Endodermal cell (in vitro differentiated cells): ENCODE measurements at regions not wholly inside any gene's neighbourhood (a gene's known extent, or its start where the extent isn't known, plus 50 kb on each side); places are given as distances from the start of the nearest gene placed in this dataset.

Experiments used
- DNase-seq: peaks from one replicate; pipeline ENCODE4 v3.0.0-alpha.2; 2017
- H3K27ac ChIP-seq: 2 replicates; pipeline ENCODE4 v1.5.1; 2013; ENCODE audit warnings: mild to moderate bottlenecking, low read depth, low read length, moderate library complexity
- H3K27me3 ChIP-seq: 2 replicates; pipeline ENCODE4 v1.6.1; 2013; ENCODE audit warnings: mild to moderate bottlenecking, low read length, moderate library complexity; ENCODE audit not compliant: insufficient read depth, control insufficient read depth, poor library complexity, severe bottlenecking
- H3K36me3 ChIP-seq: 2 replicates; pipeline ENCODE4 v1.7.0; 2013; ENCODE audit warnings: mild to moderate bottlenecking, low read length, moderate library complexity; ENCODE audit not compliant: control insufficient read depth, insufficient read depth
- H3K4me1 ChIP-seq: one replicate; pipeline ENCODE4 v1.7.0; 2013; ENCODE audit warnings: low read length; ENCODE audit not compliant: control insufficient read depth, insufficient read depth
- H3K4me3 ChIP-seq: 2 replicates; pipeline ENCODE4 v1.5.1; 2013; ENCODE audit warnings: mild to moderate bottlenecking, low read length, moderate library complexity
- H3K9ac ChIP-seq: 2 replicates; pipeline ENCODE4 v1.6.1; 2013; ENCODE audit warnings: mild to moderate bottlenecking, low read length, moderate library complexity; ENCODE audit not compliant: poor library complexity, severe bottlenecking; ENCODE audit errors: extremely low read depth
- H3K9me3 ChIP-seq: 2 replicates; pipeline ENCODE4 v1.6.1; 2013; ENCODE audit warnings: mild to moderate bottlenecking, low read length, moderate library complexity; ENCODE audit not compliant: control insufficient read depth
- H3K27ac Mint-ChIP-seq: 2 replicates; pipeline ENCODE4 v1.8.0; 2020; ENCODE audit warnings: mixed read lengths
- H3K27me3 Mint-ChIP-seq: 2 replicates; pipeline ENCODE4 v1.8.0; 2021; ENCODE audit warnings: mild to moderate bottlenecking, mixed read lengths; ENCODE audit not compliant: insufficient read depth
- H3K36me3 Mint-ChIP-seq: 2 replicates; pipeline ENCODE4 v1.8.0; 2020; ENCODE audit warnings: low read depth, mixed read lengths
- H3K4me1 Mint-ChIP-seq: 2 replicates; pipeline ENCODE4 v1.8.0; 2020; ENCODE audit warnings: mixed read lengths
- H3K4me3 Mint-ChIP-seq: 2 replicates; pipeline ENCODE4 v1.8.0; 2020; ENCODE audit warnings: mild to moderate bottlenecking, moderate library complexity, mixed read lengths
- H3K9me3 Mint-ChIP-seq: 2 replicates; pipeline ENCODE4 v1.8.0; 2020; ENCODE audit warnings: mild to moderate bottlenecking, mixed read lengths
- WGBS, 2 experiments: methylation state at CpG; one replicate each; pipeline versions ENCODE4 v1.1.5 to v1.1.7; 2013; ENCODE audit warnings: missing lambda C conversion rate in 2 of 2, mixed read lengths in 1 of 2; ENCODE audit not compliant: insufficient coverage in 1 of 2, insufficient read length in 1 of 2; 5-methylcytosine and 5-hydroxymethylcytosine counted together
- TF ChIP-seq, protein P1 (sequence below): fragments of 200-600 bp; sonication (generic); conservative IDR thresholded peaks from 2 replicates; pipeline ENCODE4 v1.5.0; 2021; ENCODE audit warnings: antibody characterized with exemption, mild to moderate bottlenecking

DNA sequence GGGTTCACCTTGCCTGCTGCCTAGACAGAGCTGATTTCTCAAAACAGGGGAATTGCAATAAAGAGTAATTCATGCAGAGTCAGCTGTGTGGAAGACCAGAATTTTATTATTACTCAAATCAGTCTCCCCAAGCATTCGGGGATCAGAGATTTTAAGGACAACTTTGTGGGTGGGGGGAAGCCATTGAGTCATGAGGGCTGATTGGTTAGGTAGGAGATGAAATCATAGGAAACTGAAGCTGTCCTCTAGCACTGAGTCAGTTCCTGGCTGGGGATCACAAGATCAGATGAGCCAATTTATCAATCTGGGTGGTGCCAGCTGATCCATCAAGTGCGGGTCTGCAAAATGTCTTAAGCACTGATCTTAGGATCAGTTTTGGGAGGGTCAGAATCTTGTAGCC is 159.1 kb upstream of the MAP1B start:
- Mint-ChIP-seq H3K9me3 (peaks cover 46% of the 10 kb centered on the region), H3K27me3 (no peaks in the 10 kb centered on the region), H3K4me1 (peaks cover 10% of the 10 kb centered on the region), H3K27ac (no peak overlapping the region), H3K4me3 (no peak overlapping the region), H3K36me3 (no peaks in the 10 kb centered on the region)
- DNase-seq, result no peak
- peaks cover 6% of the 10 kb centered on the region for H3K9me3 ChIP-seq
- no peaks in the 10 kb centered on the region for H3K36me3 ChIP-seq
- no peaks in the 10 kb centered on the region for H3K27me3 ChIP-seq
- H3K4me1 ChIP-seq, result peaks cover 2% of the 10 kb centered on the region
- no peak overlapping the region for H3K27ac ChIP-seq
- H3K9ac ChIP-seq, result no peak overlapping the region
- no peak overlapping the region for H3K4me3 ChIP-seq
- WGBS, 2 experiments, result 92 to 93% methylated on average over 2 of the region's 2 CpGs
- TF ChIP-seq, protein P1, sequence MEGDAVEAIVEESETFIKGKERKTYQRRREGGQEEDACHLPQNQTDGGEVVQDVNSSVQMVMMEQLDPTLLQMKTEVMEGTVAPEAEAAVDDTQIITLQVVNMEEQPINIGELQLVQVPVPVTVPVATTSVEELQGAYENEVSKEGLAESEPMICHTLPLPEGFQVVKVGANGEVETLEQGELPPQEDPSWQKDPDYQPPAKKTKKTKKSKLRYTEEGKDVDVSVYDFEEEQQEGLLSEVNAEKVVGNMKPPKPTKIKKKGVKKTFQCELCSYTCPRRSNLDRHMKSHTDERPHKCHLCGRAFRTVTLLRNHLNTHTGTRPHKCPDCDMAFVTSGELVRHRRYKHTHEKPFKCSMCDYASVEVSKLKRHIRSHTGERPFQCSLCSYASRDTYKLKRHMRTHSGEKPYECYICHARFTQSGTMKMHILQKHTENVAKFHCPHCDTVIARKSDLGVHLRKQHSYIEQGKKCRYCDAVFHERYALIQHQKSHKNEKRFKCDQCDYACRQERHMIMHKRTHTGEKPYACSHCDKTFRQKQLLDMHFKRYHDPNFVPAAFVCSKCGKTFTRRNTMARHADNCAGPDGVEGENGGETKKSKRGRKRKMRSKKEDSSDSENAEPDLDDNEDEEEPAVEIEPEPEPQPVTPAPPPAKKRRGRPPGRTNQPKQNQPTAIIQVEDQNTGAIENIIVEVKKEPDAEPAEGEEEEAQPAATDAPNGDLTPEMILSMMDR, result no peak

DNA sequence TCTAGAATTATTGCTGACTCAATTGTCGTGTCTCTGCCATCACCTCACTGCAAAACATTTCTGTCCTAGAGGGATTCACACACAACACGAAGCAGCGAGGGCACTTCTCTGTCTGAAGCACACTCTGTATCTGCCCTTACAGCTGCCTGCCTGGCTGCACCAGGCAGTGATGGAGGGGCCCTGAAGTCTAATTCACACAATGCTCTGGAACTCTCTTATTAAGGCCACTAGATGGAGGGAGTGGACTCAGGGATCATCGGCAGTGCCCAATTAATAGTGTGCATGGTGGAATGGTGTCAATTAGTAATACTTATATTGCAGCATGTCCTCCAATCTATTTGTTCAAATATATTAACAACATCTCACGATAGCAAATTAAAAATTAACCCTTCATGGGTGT is 157.5 kb upstream of the MAP1B start:
- WGBS, 2 experiments, result 93 to 100% methylated on average over 2 to 5 of the region's 5 CpGs
- Mint-ChIP-seq H3K27me3 (no peaks in the 10 kb centered on the region), H3K27ac (no peak overlapping the region), H3K9me3 (peaks cover 46% of the 10 kb centered on the region), H3K4me1 (peaks cover 3% of the 10 kb centered on the region), H3K4me3 (no peak overlapping the region), H3K36me3 (no peaks in the 10 kb centered on the region)
- Histone ChIP-seq H3K36me3 (no peaks in the 10 kb centered on the region), H3K4me3 (no peak overlapping the region), H3K27ac (no peak overlapping the region), H3K4me1 (no peaks in the 10 kb centered on the region), H3K9ac (no peak overlapping the region), H3K9me3 (peaks cover 6% of the 10 kb centered on the region), H3K27me3 (no peaks in the 10 kb centered on the region)
- no peak for DNase-seq
- TF ChIP-seq, protein P1, result no peak

DNA sequence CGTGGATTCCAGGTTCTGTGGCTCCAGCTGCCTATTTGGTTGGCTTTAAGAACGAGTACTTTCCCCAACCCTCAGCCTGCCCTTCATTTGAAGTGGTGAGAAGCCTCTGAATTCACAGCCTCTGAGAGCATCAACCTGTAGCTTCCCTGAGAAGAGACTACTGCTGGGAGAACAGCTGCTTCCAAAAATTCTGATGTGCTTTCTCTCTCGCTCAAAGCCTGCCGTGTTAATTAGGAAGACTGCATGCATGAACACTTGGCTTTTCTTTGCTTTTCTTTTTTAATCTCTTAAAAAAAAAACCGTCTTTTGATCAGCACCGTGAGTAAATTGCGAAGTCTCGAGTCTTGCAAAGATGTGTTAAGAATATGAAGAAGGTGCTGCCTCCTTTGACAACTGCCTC is 153.4 kb upstream of the MAP1B start:
- DNase-seq, result no peak
- Mint-ChIP-seq H3K27me3 (no peaks in the 10 kb centered on the region), H3K36me3 (no peaks in the 10 kb centered on the region), H3K9me3 (peaks cover 22% of the 10 kb centered on the region), H3K4me1 (peaks cover 3% of the 10 kb centered on the region), H3K27ac (no peak overlapping the region), H3K4me3 (no peak overlapping the region)
- no peak overlapping the region for H3K27ac ChIP-seq
- no peaks in the 10 kb centered on the region for H3K36me3 ChIP-seq
- TF ChIP-seq, protein P1, result no peak
- no peak overlapping the region for H3K4me3 ChIP-seq
- H3K9ac ChIP-seq, result no peak overlapping the region
- no peaks in the 10 kb centered on the region for H3K4me1 ChIP-seq
- H3K27me3 ChIP-seq, result no peaks in the 10 kb centered on the region
- peaks cover 4% of the 10 kb centered on the region for H3K9me3 ChIP-seq
- WGBS, 2 experiments, result 89 to 95% methylated on average over 4 to 8 of the region's 8 CpGs
